GM21723 (cell line): ENCODE measurements at regions not wholly inside any gene's neighbourhood (a gene's known extent, or its start where the extent isn't known, plus 50 kb on each side); places are given as distances from the start of the nearest gene placed in this dataset.
"Not testable (repeated sequence)": the region's sequence is repeated elsewhere in the genome, so short reads cannot be mapped to it uniquely, and the experiment has no call there.

Experiments
- ATAC-seq: cut with Tn5 transposase; IDR thresholded peaks from one replicate; pipeline ENCODE4 v1.9.1; 2021; ENCODE audit warnings: mild to moderate bottlenecking, moderate library complexity; ENCODE audit not compliant: unreplicated experiment

GRCh38 chr6:120826253-120826652 is 508.0 kb downstream of the TBC1D32 start:
- no peak for ATAC-seq

DNA sequence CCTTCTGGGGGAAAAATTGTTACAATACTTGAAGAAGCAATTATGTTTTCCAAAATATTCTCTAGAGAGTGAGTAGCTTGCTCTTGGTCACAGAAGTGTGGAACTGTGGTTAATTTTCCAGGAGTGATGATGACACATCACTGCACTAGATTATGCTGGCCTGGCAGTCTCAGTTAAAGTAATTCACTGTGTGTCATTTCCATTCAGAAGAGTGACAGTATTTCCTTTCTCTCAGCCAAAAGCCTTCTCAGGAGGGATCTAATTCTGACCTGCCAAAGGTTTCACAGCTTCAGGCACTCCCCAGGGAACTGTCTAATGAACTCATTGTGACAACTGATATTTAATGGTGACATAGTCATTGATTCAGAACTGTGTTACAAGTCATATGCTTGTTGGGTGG is 517.5 kb downstream of the TBC1D32 start:
- ATAC-seq, result no peak

- no peak for ATAC-seq
Measured at GRCh38 chr6:120805276-120805675, 529.0 kb downstream of the TBC1D32 start.

DNA sequence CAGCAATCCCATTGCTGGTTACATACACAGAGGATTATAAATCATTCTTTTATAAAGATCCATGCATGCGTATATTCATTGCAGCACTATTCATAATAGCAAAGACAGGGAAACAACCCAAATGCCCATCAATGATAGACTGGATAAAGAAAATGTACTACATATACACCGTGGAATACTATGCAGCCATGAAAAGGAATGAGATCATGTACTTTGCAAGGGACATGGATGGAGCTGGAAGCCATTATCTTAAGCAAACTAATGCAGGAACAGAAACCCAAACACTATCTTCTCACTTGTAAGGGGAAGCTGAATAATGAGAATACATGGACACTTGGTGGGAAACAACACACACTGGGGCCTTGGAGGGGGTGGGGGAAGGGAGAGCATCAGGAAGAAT is 529.7 kb downstream of the TBC1D32 start:
- ATAC-seq, result no peak

- ATAC-seq, result no peak
Measured at GRCh38 chr6:120786682-120787081, 547.6 kb downstream of the TBC1D32 start.

- ATAC-seq, result no peak
Measured at GRCh38 chr6:120786256-120786655, 548.0 kb downstream of the TBC1D32 start.

DNA sequence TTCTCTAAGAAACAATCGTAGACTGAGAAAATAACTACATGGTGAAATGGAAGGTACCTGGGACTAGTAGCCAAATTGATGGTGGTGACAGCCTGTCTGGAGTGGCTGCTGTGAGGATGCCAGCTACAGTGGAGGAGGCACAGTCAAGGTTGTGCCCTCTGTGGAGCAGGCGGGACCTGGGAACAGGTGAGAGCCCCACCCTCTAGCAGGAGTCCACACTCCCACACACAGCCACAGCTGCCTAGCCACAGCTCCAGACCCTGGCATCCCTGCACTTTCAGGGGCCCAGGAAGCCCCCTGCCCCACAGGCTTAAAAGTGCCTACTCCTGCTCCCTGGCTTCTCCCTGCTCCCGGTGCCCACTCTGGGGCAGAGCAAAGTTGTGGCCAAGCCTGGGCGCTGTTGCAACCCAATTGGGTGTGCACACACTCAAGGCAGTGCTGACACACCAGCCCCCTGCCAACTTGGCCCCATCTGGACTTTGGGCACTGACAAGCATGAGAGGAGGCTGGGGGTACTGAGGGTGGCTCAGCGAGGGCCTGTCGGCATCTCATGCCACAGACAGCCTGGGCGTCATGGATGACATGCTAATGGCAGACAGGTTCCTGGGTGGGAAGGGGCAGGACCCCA is 548.7 kb downstream of the TBC1D32 start:
- no peak for ATAC-seq

DNA sequence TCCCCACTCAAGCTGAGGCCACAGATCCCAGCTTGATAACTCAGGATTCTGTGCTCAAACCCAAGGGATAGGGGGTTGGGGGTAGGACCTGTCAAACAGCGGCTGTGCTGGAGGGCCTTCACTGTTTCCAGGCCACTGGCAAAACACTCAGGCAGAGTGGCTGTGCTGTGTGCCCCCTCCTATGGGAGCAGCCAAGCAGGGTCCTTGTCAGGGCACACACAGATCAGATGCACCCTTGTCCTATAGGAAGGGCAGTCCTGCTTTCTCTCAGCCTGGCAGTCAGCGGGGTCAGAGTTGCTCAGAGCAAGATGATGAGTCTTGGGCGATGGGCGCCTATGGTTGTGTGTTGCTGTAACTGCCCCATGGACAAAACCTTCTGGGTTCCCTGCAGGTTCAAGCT is 554.8 kb downstream of the TBC1D32 start:
- ATAC-seq, result no peak

- ATAC-seq, result no peak
Measured at GRCh38 chr6:120775698-120776097, 558.6 kb downstream of the TBC1D32 start.

- no peak for ATAC-seq
Measured at GRCh38 chr6:120774275-120774674, 560.0 kb downstream of the TBC1D32 start.

DNA sequence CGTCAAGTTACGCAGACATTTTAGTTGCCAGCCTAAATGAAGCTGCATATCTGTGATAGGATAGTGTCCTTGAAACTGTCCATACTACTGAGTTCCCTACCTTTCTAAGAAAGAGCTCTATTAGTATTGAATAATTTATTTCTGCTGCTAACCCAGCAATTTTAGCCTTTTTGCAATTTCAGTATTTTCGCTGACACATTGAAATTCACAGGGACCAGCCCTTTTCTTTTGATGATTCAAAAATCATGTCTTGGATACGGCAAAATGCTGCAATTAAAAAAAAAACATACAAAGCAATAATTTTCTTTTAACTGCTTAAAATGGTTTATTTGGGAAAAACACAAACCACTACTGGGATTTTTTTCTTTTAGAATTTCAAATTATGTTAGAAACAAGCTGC is 563.3 kb downstream of the TBC1D32 start:
- no peak for ATAC-seq

- ATAC-seq, result no peak
Measured at GRCh38 chr6:120764312-120764711, 570.0 kb downstream of the TBC1D32 start.

DNA sequence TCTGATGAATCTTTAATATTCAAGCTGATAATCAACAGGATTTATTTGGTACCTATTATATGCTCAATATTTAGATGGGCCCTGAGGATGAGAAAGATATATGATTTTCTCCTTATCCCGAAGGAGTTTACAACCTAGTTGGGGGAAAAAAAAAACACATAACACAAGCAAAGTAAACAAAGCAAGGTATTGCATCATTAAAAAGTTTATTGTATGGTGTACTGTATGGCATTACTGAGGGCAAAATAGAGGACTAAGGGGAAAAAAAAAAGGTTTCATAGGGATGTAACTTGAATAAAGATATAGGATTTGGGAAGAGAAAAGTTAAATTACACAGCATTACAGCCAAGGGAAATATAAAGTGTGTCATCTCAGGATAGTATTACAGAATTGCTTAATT is 574.7 kb downstream of the TBC1D32 start:
- ATAC-seq, result no peak

DNA sequence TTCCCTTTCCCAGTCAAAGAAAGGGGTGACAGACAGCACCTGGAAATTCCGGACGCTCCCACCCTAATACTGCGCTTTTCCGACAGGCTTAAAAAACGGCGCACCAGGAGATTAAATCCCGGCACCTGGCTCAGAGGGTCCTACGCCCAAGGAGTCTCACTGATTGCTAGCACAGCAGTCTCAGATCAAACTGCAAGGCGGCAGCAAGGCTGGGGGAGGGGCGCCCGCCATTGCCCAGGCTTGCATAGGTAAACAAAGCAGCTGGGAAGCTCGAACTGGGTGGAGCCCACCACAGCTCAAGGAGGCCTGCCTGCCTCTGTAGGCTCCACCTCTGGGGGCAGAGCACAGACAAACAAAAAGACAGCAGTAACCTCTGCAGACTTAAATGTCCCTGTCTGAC is 585.7 kb downstream of the TBC1D32 start:
- not testable (repeated sequence) for ATAC-seq

DNA sequence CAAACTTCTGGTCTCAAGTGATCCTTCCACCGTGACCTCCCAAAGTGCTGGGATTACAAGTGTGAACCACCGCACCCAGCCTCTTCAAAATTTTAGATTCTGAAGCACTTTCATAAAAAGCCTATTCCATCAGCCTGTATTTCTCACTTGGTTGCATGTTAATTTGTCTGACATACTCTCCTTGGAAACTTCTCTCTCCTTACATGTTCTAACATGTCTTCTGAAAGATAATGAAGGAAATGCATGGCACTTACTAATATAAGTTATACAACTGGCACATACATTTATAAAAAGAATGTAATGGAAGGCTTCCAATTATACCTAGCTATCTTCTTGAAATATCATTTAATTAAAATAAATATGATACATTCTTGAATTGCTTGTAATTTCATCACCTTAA is 597.5 kb downstream of the TBC1D32 start:
- no peak for ATAC-seq

GRCh38 chr6:120735641-120736040 is 598.6 kb downstream of the TBC1D32 start:
- no peak for ATAC-seq

DNA sequence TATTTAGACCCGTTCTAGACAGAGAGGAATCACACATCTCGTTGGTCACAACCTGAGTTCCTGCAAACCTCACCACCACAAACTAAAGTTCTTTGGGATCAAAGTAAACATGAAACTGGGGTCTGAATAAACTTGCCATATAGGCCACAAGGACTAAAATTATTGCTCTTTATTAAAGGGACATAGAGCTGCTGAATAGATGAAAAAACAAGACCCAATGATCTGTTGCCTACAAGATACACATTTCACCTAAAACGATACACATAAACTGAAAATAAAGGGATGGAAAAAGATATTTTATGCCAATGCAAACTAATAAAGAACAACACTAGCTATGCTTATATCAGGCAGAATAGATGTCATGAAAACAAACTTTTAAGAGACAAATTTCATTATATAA is 623.0 kb downstream of the TBC1D32 start:
- no peak for ATAC-seq

GRCh38 chr6:120700001-120700400 is 634.3 kb downstream of the TBC1D32 start:
- no peak for ATAC-seq

DNA sequence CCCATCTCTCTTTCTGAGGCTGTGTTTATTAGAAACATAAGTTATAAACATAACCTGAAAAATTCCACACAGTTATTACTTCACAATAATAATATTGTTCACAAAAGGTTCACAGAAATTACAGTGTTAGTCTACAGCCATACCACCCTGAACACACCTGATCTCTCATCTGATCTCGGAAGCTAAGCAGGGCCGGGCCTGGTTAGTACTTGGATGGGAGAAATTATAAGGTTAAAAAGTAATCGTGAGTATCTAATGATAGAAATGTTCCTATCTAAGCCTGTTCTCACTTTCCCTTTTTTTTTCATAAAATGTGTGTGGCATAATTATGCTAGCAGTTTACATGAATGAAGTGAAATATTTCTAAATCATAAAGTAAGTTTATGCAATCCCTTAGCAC is 647.8 kb downstream of the TBC1D32 start:
- no peak for ATAC-seq

- ATAC-seq, result no peak
Measured at GRCh38 chr6:120682145-120682544, 652.1 kb downstream of the TBC1D32 start.

GRCh38 chr6:120681204-120681603 is 653.1 kb downstream of the TBC1D32 start:
- ATAC-seq, result no peak

- no peak for ATAC-seq
Measured at GRCh38 chr6:120675886-120676285, 658.4 kb downstream of the TBC1D32 start.

GRCh38 chr6:120671519-120671918 is 662.8 kb downstream of the TBC1D32 start:
- no peak for ATAC-seq
